ENCODE measurements at regions not wholly inside any gene's neighbourhood (a gene's known extent, or its start where the extent isn't known, plus 50 kb on each side); places are given as distances from the start of the nearest gene placed in this dataset.
"Not testable (repeated sequence)": the region's sequence is repeated elsewhere in the genome, so short reads cannot be mapped to it uniquely, and the experiment has no call there.

DNA sequence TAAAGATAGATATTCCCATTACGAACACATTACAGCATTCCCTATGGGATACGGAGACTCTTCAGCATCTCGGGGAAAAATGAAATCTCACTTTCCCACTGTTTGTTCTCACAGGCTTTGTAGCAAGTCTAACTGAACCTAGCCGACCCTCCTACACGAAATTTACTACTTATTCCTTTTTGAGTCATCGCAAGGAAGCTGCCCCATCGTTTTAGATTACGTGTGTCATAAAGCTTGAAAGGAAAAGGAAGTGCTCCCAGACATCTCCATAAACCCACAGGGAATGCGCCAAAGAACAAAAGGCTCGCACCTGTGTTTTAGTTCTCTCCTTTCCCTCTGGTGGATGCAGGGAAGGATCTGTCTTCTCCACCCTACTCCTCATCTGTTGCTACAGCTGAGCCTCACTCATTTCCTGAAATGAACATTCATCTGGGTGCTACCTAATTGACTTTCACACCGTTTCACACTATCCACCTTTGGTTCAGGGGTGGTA lies 76.2 kb upstream of the STK39 start:
- Mint-ChIP-seq H3K9me3 (peaks cover 0 to 3% (median 0%) of the 10 kb centered on the region in 9 donors), H3K36me3 (peaks cover 0 to 8% (median 0%) of the 10 kb centered on the region in 3 donors), H3K4me3 (no peak overlapping the region), H3K27ac (no peak overlapping the region), H3K27me3 (peaks cover 0 to 10% (median 2%) of the 10 kb centered on the region in 5 donors), H3K4me1 (no peaks in the 10 kb centered on the region)
- POLR2A ChIA-PET, result no interaction called here
- ATAC-seq (no peak), DNase-seq (no peak)

DNA sequence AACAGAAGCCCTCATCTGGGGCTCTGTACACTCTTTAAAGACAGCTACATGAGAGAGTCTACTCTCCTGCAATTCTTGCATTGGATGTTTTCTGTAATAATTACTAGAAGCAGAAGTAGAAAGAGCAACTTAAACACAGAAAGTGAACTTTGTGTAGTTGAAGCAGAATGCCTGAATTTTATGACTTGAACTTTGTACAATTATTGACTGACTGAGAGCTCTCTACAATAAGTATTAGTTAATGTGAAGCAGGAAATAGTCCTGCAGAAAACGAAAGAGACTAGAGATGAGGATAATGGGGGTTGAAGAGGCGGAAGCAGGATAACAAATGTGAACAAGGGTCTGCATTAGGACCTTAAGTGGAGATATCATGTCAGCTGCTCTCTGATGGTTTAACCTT lies 79.2 kb upstream of the STK39 start:
- no peak for ATAC-seq
- H3K4me3 Mint-ChIP-seq, result no peak overlapping the region
- peaks cover 9 to 25% (median 18%) of the 10 kb centered on the region in 9 donors for H3K9me3 Mint-ChIP-seq
- no peak for DNase-seq
- peaks cover 0 to 27% (median 16%) of the 10 kb centered on the region in 3 donors for H3K36me3 Mint-ChIP-seq
- peaks cover 0 to 7% (median 2%) of the 10 kb centered on the region in 5 donors for H3K27me3 Mint-ChIP-seq
- no peaks in the 10 kb centered on the region for H3K4me1 Mint-ChIP-seq
- H3K27ac Mint-ChIP-seq, result no peak overlapping the region
- POLR2A ChIA-PET, result interaction anchor here (0.6 kb wide), 1 partner anchor 96 kb away, joined by 5 read pairs; no protein-coding TSS in a partner anchor

DNA sequence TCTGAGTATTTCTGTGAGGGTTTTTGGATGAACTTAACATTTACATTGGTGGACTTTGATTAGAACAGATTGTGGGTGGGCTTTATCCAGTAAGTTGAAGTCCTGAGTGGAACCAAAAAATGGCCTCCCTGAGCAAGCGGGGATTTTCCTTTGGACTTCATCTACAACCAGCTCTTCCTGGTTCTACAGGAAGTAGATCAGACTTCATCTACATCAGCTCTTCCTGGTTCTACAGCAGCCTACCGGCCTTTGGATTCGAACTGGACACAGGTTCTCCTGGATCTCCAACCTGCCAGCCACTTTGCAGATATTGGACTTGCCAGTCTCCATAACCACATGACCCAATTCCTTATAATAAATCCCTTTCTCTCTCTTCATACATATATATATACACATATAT lies 79.9 kb upstream of the STK39 start:
- H3K4me1 Mint-ChIP-seq, result no peaks in the 10 kb centered on the region
- no peak overlapping the region for H3K4me3 Mint-ChIP-seq
- no peak for DNase-seq
- peaks cover 9 to 29% (median 20%) of the 10 kb centered on the region in 9 donors for H3K9me3 Mint-ChIP-seq
- ATAC-seq, result no peak
- H3K27ac Mint-ChIP-seq, result no peak overlapping the region
- peaks cover 0 to 7% (median 2%) of the 10 kb centered on the region in 5 donors for H3K27me3 Mint-ChIP-seq
- POLR2A ChIA-PET, result no interaction called here
- H3K36me3 Mint-ChIP-seq, result peaks cover 0 to 27% (median 21%) of the 10 kb centered on the region in 3 donors

GRCh38 chr2:168328421-168328820 lies 81.0 kb upstream of the STK39 start:
- no peak for DNase-seq
- Mint-ChIP-seq H3K4me1 (no peaks in the 10 kb centered on the region), H3K4me3 (no peak overlapping the region), H3K27me3 (peaks cover 0 to 7% (median 1%) of the 10 kb centered on the region in 5 donors), H3K27ac (no peak overlapping the region), H3K36me3 (peaks cover 0 to 27% (median 21%) of the 10 kb centered on the region in 3 donors), H3K9me3 (peaks cover 9 to 29% (median 22%) of the 10 kb centered on the region in 9 donors)
- ATAC-seq, result no peak
- POLR2A ChIA-PET, result no interaction called here

GRCh38 chr2:168330624-168331423 lies 83.4 kb upstream of the STK39 start:
- no peak overlapping the region for H3K27ac Mint-ChIP-seq
- no peak overlapping the region for H3K4me3 Mint-ChIP-seq
- no peaks in the 10 kb centered on the region for H3K27me3 Mint-ChIP-seq
- POLR2A ChIA-PET, result no interaction called here
- ATAC-seq, result no peak
- DNase-seq, result no peak
- H3K9me3 Mint-ChIP-seq, result peaks cover 9 to 29% (median 22%) of the 10 kb centered on the region in 9 donors
- peaks cover 0 to 27% (median 21%) of the 10 kb centered on the region in 3 donors for H3K36me3 Mint-ChIP-seq
- H3K4me1 Mint-ChIP-seq, result no peaks in the 10 kb centered on the region

- H3K27ac Mint-ChIP-seq, POLR2A ChIA-PET, ATAC-seq, H3K27me3 Mint-ChIP-seq, H3K4me1 Mint-ChIP-seq, H3K4me3 Mint-ChIP-seq, DNase-seq: not testable (repeated sequence)
- Mint-ChIP-seq H3K9me3 (peaks cover 3 to 17% (median 11%) of the 10 kb centered on the region in 9 donors), H3K36me3 (peaks cover 0 to 16% (median 12%) of the 10 kb centered on the region in 3 donors)
These were observed 87.9 kb upstream of the STK39 start for GRCh38 chr2:168335254-168335653.

DNA sequence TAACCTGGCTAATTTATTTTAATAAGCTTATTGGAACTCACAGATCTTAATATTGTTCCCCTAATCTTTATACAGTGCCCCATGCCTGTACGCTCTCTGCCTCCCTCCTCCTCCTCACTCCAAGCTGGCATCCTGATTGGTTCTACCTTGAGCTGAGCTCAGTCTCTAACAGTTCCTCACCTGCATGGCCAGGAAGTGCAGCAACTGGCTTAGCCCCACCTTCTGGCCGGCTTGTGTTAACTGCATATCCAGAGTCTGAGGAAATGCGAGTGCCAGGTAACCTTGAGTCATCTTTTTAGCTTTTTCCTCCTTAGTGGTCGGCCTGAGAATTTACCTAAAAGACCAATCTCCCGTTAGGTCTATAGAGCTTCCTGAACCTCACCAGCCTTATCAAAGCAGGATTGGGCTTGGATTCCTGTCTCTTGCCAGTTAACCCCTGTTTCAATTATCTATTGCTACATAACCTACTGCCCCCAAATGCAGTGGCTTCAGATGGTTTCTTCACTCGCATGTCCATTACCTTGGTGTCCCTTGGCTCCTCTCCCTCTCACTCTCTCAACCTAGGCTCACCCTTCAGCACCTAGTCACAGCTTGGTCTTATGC lies 89.5 kb upstream of the STK39 start:
- Mint-ChIP-seq H3K4me3 (no peak overlapping the region), H3K9me3 (peaks cover 0 to 3% (median 0%) of the 10 kb centered on the region in 9 donors), H3K36me3 (peaks cover 0 to 1% (median 0%) of the 10 kb centered on the region in 3 donors), H3K27me3 (peaks cover 0 to 8% (median 0%) of the 10 kb centered on the region in 5 donors), H3K27ac (no peak overlapping the region), H3K4me1 (peaks cover 0 to 10% (median 3%) of the 10 kb centered on the region in 4 donors)
- peak; percentile 89 to 97 for ATAC-seq
- DNase-seq, result peak; percentile 10 to 72 (median 40)
- POLR2A ChIA-PET, result no interaction called here

DNA sequence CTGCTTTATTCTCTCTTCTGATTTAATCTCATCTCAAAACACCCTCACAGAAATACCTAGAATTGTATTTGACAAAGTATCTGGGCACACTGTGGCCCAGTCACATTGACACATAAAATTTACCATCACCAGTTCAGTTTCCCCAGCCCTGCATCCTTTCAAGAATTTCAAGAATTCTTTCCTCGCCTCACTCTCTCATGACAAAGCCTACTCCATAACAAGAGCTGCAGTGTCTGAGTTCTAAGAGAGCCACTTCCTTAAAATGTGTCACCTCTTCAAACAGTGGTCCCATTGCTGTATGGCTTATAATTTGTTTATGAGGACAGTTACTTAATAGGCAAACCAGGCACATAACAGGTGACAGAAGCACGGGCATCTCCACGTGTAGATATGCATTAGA lies 90.9 kb upstream of the STK39 start:
- Mint-ChIP-seq H3K27me3 (peaks cover 0 to 8% (median 1%) of the 10 kb centered on the region in 5 donors), H3K4me3 (no peak overlapping the region), H3K9me3 (no peaks in the 10 kb centered on the region), H3K36me3 (no peaks in the 10 kb centered on the region), H3K4me1 (peaks cover 0 to 10% (median 3%) of the 10 kb centered on the region in 4 donors), H3K27ac (peak overlapping the region in 1 of 10 donors; percentile 9)
- DNase-seq, result no peak
- POLR2A ChIA-PET, result no interaction called here
- ATAC-seq, result no peak

DNA sequence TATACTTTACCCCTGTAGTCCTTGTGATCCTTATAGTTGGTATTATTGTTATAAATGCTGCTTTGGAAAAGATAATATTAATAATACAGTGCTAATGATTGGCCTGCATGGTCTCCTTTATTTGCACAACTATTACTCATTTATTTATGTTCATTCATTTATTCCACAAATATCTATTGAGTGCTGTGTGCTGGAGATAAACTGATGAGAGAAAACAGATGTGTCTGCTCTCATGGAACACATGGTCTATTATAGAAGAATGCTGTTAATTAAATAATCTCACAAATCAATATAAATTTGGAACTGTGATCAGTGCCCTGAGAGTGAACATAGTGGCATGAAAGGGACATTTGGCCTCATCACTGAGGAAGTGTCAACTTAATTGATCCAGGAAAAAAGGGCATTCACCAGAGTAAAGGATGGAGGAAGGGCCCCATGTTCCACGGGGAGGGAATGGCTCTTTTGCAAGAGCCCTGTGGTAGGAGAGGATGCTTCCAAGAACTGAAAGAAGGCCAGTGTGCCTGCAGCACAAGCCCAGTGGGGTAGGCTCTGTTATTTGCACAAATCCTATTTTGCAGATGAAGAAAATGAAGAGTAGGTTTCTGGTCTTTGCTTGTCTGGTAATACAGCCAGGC lies 91.5 kb upstream of the STK39 start:
- POLR2A ChIA-PET, result no interaction called here

GRCh38 chr2:168340931-168341330 lies 93.5 kb upstream of the STK39 start:
- DNase-seq, result no peak
- no peak for ATAC-seq
- Mint-ChIP-seq H3K4me1 (peaks cover 0 to 10% (median 6%) of the 10 kb centered on the region in 4 donors), H3K27ac (no peak overlapping the region), H3K27me3 (peaks cover 0 to 18% (median 2%) of the 10 kb centered on the region in 5 donors), H3K4me3 (no peak overlapping the region), H3K9me3 (no peaks in the 10 kb centered on the region), H3K36me3 (no peaks in the 10 kb centered on the region)
- POLR2A ChIA-PET, result no interaction called here

More for the DNA sequence above, 91.5 kb upstream of the STK39 start:
- no peak overlapping the region for H3K27ac Mint-ChIP-seq
- ATAC-seq, result no peak
- H3K4me3 Mint-ChIP-seq, result no peak overlapping the region
- H3K9me3 Mint-ChIP-seq, result no peaks in the 10 kb centered on the region
- no peaks in the 10 kb centered on the region for H3K36me3 Mint-ChIP-seq
- H3K4me1 Mint-ChIP-seq, result peaks cover 0 to 10% (median 3%) of the 10 kb centered on the region in 4 donors
- H3K27me3 Mint-ChIP-seq, result peaks cover 0 to 14% (median 2%) of the 10 kb centered on the region in 5 donors
- DNase-seq, result no peak

GRCh38 chr2:168343586-168343985 lies 96.2 kb upstream of the STK39 start:
- no peaks in the 10 kb centered on the region for H3K36me3 Mint-ChIP-seq
- no peaks in the 10 kb centered on the region for H3K9me3 Mint-ChIP-seq
- ATAC-seq (no peak), DNase-seq (no peak)
- no peak overlapping the region for H3K27ac Mint-ChIP-seq
- peaks cover 2 to 12% (median 8%) of the 10 kb centered on the region in 4 donors for H3K4me1 Mint-ChIP-seq
- peaks cover 0 to 18% (median 2%) of the 10 kb centered on the region in 5 donors for H3K27me3 Mint-ChIP-seq
- H3K4me3 Mint-ChIP-seq, result no peak overlapping the region
- POLR2A ChIA-PET, result interaction anchor here (0.7 kb wide), 1 partner anchor 375 kb away, joined by 3 read pairs; no protein-coding TSS in a partner anchor

DNA sequence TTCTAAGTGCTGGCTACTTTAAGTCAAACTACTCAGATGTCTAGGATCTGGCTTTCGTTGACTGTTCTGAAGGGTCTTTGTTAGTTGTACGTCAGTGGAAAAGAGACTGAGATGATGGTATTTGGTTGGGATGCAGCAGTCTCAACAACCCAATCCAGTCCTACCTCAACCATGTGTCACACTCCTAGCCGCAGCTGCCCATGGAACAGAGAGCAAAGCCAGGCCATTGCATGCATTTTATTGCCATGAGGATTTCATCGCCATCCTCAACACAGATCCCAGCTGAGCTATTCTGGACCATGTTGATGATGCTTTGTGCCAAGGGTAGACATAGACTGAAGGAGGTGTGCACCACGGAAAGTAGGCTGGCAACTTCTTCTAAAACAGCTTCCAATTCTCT lies 97.3 kb upstream of the STK39 start:
- H3K36me3 Mint-ChIP-seq, result no peaks in the 10 kb centered on the region
- H3K27me3 Mint-ChIP-seq, result peaks cover 0 to 18% (median 2%) of the 10 kb centered on the region in 5 donors
- no peak for DNase-seq
- POLR2A ChIA-PET, result no interaction called here
- no peaks in the 10 kb centered on the region for H3K9me3 Mint-ChIP-seq
- H3K4me1 Mint-ChIP-seq, result peaks cover 2 to 12% (median 8%) of the 10 kb centered on the region in 4 donors
- H3K4me3 Mint-ChIP-seq, result no peak overlapping the region
- ATAC-seq, result no peak
- no peak overlapping the region for H3K27ac Mint-ChIP-seq

Data from naive thymus-derived CD8-positive, alpha-beta T cell (primary cell).